Coronary artery (tissue), 2 donors: ENCODE measurements at regions not wholly inside any gene's neighbourhood (a gene's known extent, or its start where the extent isn't known, plus 50 kb on each side); places are given as distances from the start of the nearest gene placed in this dataset.
"Not testable (repeated sequence)": the region's sequence is repeated elsewhere in the genome, so short reads cannot be mapped to it uniquely, and the experiment has no call there.

Source experiments
- DNase-seq: peaks from one replicate; pipeline ENCODE4 v3.0.0-alpha.2; 2017; ENCODE audit warnings: low spot score
- H3K27ac ChIP-seq, 2 donors: fragments of 200-600 bp; sonication (generic); one replicate each; pipeline ENCODE4 v1.5.1; 2016 to 2019
- H3K4me3 ChIP-seq: fragments of 200-600 bp; sonication (generic); 2 replicates; pipeline ENCODE4 v1.5.1; 2016; ENCODE audit warnings: mild to moderate bottlenecking, moderate library complexity
- CTCF ChIP-seq: fragments of 200-600 bp; sonication (generic); IDR thresholded peaks from one replicate; pipeline ENCODE4 v1.5.1; 2019; ENCODE audit warnings: antibody characterized with exemption

DNA sequence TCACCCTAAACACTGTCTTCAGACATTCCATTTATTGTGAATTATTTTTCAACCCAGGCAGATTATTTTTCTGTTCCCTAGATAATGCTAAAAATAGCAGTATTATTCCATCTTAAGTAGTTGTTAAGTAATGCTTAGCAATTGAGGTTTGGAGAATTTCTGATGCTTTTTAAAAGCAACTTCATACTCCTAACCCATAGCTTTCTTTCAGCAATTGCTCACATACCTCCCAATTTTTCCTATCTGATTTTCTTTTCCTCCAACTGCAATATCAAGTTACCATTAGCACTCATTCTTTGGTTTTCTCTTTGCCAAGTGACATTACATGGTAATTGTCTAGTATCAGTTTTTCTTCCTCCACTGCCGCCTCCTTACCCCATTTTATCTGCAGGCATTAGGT, 104.7 kb downstream of the GPR85 start:
- no peak for DNase-seq
- H3K27ac ChIP-seq: no peak overlapping the region
- no peak for TF ChIP-seq CTCF
- no peak overlapping the region for H3K4me3 ChIP-seq

- H3K27ac ChIP-seq, DNase-seq, H3K4me3 ChIP-seq: not testable (repeated sequence)
These were observed 107.6 kb downstream of the GPR85 start for GRCh38 chr7:112979055-112979454.

- not testable (repeated sequence) for H3K27ac ChIP-seq, H3K4me3 ChIP-seq, DNase-seq
These were observed 109.2 kb downstream of the GPR85 start for GRCh38 chr7:112977244-112977955.

DNA sequence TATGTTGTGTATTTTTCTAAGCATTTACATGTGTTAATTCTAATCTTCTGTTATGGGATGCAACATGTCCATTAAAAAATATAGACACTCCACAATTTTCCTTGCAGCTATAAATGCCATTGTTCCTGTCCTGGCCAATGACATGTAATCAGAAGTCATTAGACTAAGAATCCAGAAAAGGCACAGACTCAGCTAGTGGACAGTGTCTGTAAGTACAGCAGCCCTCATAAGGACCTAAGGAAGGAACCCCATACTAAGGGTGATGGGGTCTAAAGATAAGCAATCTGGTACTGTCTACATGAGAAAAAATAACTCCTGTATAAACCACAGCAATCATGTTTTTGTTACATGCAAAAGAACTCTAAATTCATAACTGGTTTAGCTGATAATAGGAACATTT, 115.9 kb downstream of the GPR85 start:
- no peak for DNase-seq
- no peak for TF ChIP-seq CTCF
- H3K4me3 ChIP-seq: no peak overlapping the region
- no peak overlapping the region for H3K27ac ChIP-seq

DNA sequence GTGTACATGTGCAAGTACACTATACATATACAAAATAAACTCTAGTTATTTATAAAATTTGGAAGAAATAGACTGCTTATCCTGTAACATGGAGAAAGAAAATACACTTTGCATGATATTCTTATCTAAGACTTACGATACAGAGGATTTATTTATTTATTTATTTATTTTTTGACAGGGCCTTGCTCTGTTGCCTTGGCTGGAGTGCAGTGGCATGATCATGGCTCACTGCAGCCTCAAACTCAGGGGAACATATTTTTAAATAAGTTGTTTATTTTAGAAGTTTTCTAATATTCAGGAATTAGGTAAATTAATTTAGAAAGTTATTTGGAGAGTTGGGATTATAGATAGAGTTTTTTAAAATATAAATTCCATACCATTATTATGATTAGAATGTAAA, 116.7 kb downstream of the GPR85 start:
- Histone ChIP-seq H3K4me3 (no peak overlapping the region), H3K27ac (no peak overlapping the region)
- no peak for TF ChIP-seq CTCF
- no peak for DNase-seq

- DNase-seq: no peak
- TF ChIP-seq CTCF: no peak
- H3K4me3 ChIP-seq: no peak overlapping the region
- H3K27ac ChIP-seq: no peak overlapping the region
These were observed 121.1 kb downstream of the GPR85 start for GRCh38 chr7:112965506-112965905.

GRCh38 chr7:112963634-112964033, 123.0 kb downstream of the GPR85 start:
- Histone ChIP-seq H3K27ac (no peak overlapping the region), H3K4me3 (no peak overlapping the region)
- DNase-seq: no peak
- no peak for TF ChIP-seq CTCF

DNA sequence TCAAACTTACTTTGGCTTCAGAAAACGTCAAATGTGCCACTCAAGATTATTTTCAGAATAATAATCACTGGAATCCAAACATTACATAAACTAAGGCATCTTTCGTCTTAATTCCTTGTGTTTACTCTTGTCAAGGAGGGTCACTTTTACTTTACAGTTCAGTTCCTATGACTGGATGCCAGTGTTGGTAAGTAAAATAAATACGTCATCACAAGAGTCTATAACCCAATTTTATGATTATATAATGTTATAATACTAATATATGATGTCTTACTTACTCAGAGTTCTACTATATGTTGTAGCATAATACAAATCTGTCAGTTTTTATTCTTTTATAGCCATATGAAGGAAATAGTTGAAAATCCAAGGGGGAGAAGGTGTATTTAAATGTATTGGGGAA, 123.8 kb downstream of the GPR85 start:
- DNase-seq: no peak
- Histone ChIP-seq H3K4me3 (no peak overlapping the region), H3K27ac (no peak overlapping the region)
- TF ChIP-seq CTCF: no peak
